HCT116 (cell line): ENCODE measurements at regions not wholly inside any gene's neighbourhood (a gene's known extent, or its start where the extent isn't known, plus 50 kb on each side); places are given as distances from the start of the nearest gene placed in this dataset.

Source experiments
- ATAC-seq: fragments of 200-7000 bp; cut with Tn5 transposase; 2 replicates; pipeline ENCODE4 v1.9.1; 2020; ENCODE audit warnings: mild to moderate bottlenecking, moderate library complexity
- BruUV-seq: library from RNA; stranded (reverse); fragments of 400-500 nt; replicated peaks from 2 replicates; lab custom pipeline; 2021; lab: Mats Ljungman, UMichigan
- CTCF ChIA-PET: fragments of 300-600 bp; sonication (Branson Sonifier 250); formaldehyde crosslinking; loops from one replicate; lab custom pipeline; 2021; ENCODE audit warnings: antibody characterized with exemption; lab: Charles Lee
- POLR2A ChIA-PET: fragments of 300-600, 350-600 bp; sonication (Branson Sonifier 250); formaldehyde crosslinking; loops from one replicate; lab custom pipeline; 2021; ENCODE audit warnings: antibody characterized with exemption; lab: Charles Lee
- RAD21 ChIA-PET, 2 experiments: fragments of 300-600 bp; sonication (Branson Sonifier 250); formaldehyde crosslinking; loops; one replicate each; lab custom pipeline; 2023; ENCODE audit warnings: low total read pairs in 2 of 2; ENCODE audit not compliant: uncharacterized antibody in 2 of 2, unreplicated experiment in 2 of 2, low non-redundant PET in 1 of 2; lab: Charles Lee
- DNase-seq: peaks from one replicate; pipeline ENCODE4 v3.0.0-alpha.2; 2010; ENCODE audit warnings: low read depth, low spot score
- H2AFZ ChIP-seq: fragments of 200-600 bp; shearing (Covaris generic), sonication (generic); 2 replicates; pipeline ENCODE4 v1.6.1; 2017; ENCODE audit warnings: low read depth, mixed run types, mixed read lengths, antibody characterized with exemption, low read length; ENCODE audit not compliant: poor library complexity, severe bottlenecking
- H3K27ac ChIP-seq: 2 replicates; pipeline ENCODE4 v1.5.1; 2012; ENCODE audit warnings: low read depth, low read length
- H3K27me3 ChIP-seq: fragments of 200-600 bp; sonication (generic); 2 replicates; pipeline ENCODE4 v1.6.1; 2016; ENCODE audit warnings: mixed run types, low read length, mixed read lengths; ENCODE audit not compliant: insufficient read depth
- H3K36me3 ChIP-seq, 2 experiments: fragments of 200-500 bp in 1 of 2; fragments of 200-600 bp in 1 of 2; sonication (Bioruptor generic) in 1 of 2; sonication (generic) in 1 of 2; 2 replicates each; pipeline versions ENCODE4 v1.5.1 to v1.6.1; 2014 to 2016; ENCODE audit warnings: low read length in 2 of 2, inconsistent platforms in 1 of 2, mixed read lengths in 1 of 2, mixed run types in 1 of 2; ENCODE audit not compliant: insufficient read depth in 2 of 2, control insufficient read depth in 1 of 2
- H3K4me1 ChIP-seq, 2 experiments: fragments of 200-600 bp in 1 of 2; sonication (generic) in 1 of 2; 2 replicates each; pipeline versions ENCODE4 v1.5.1 to v1.6.1; 2012 to 2017; ENCODE audit warnings: low read length in 2 of 2, inconsistent platforms in 1 of 2, mild to moderate bottlenecking in 1 of 2, mixed read lengths in 1 of 2, mixed run types in 1 of 2, moderate library complexity in 1 of 2; ENCODE audit not compliant: insufficient read depth in 2 of 2, control insufficient read depth in 1 of 2
- H3K4me2 ChIP-seq: fragments of 200-600 bp; sonication (generic); 2 replicates; pipeline ENCODE4 v1.6.1; 2017; ENCODE audit warnings: mixed run types, low read length, mixed read lengths
- H3K4me3 ChIP-seq, 2 experiments: fragments of 200-600 bp in 1 of 2; sonication (generic) in 1 of 2; replicated peaks in 1 of 2; 2 replicates each; pipeline ENCODE4 v1.5.1; 2011 to 2016; ENCODE audit warnings: low read length in 2 of 2, control low read depth in 1 of 2, low read depth in 1 of 2, mild to moderate bottlenecking in 1 of 2, mixed read lengths in 1 of 2, mixed run types in 1 of 2
- H3K79me2 ChIP-seq: fragments of 200-600 bp; sonication (generic); 2 replicates; pipeline ENCODE4 v1.6.1; 2017; ENCODE audit warnings: mild to moderate bottlenecking, mixed run types, low read length, moderate library complexity, mixed read lengths; ENCODE audit not compliant: insufficient read depth
- H3K9ac ChIP-seq: fragments of 200-600 bp; sonication (generic); 2 replicates; pipeline ENCODE4 v1.6.1; 2016; ENCODE audit warnings: low read length, mixed read lengths
- H3K9me2 ChIP-seq: fragments of 200-600 bp; sonication (generic), shearing (Covaris generic); 2 replicates; pipeline ENCODE4 v1.6.1; 2017; ENCODE audit warnings: mixed run types, mild to moderate bottlenecking, moderate library complexity; ENCODE audit not compliant: insufficient read depth
- H3K9me3 ChIP-seq, 2 experiments: fragments of 200-500 bp in 1 of 2; fragments of 200-600 bp in 1 of 2; sonication (Bioruptor generic) in 1 of 2; sonication (generic) in 1 of 2; 2 replicates each; pipeline ENCODE4 v1.6.1; 2014 to 2017; ENCODE audit warnings: low read length in 2 of 2, mixed read lengths in 2 of 2, inconsistent platforms in 1 of 2, low read depth in 1 of 2, mild to moderate bottlenecking in 1 of 2, mixed run types in 1 of 2, moderate library complexity in 1 of 2; ENCODE audit not compliant: control insufficient read depth in 1 of 2, insufficient read depth in 1 of 2
- H4K20me1 ChIP-seq: fragments of 200-600 bp; sonication (generic), shearing (Covaris generic); 2 replicates; pipeline ENCODE4 v1.6.1; 2017; ENCODE audit warnings: mixed run types, mild to moderate bottlenecking, moderate library complexity; ENCODE audit not compliant: insufficient read depth
- ATF3 ChIP-seq: IDR thresholded peaks from 2 replicates; pipeline ENCODE4 v1.6.1; 2012
- CBX3 ChIP-seq: IDR thresholded peaks from 2 replicates; pipeline ENCODE4 v1.6.1; 2012; ENCODE audit warnings: low read depth
- CEBPB ChIP-seq: IDR thresholded peaks from 2 replicates; pipeline ENCODE4 v1.6.1; 2012; ENCODE audit warnings: low read depth
- CTCF ChIP-seq, 3 experiments: fragments of 200-600 bp in 1 of 3; sonication (generic) in 1 of 3; IDR thresholded peaks in 2 of 3; conservative IDR thresholded peaks in 1 of 3; 2 replicates each; pipeline ENCODE4 v1.5.1; 2012 to 2017; ENCODE audit warnings: low read depth in 2 of 3, low read length in 2 of 3, antibody characterized with exemption in 1 of 3, borderline replicate concordance in 1 of 3, control low read depth in 1 of 3, mild to moderate bottlenecking in 1 of 3, mixed read lengths in 1 of 3, mixed run types in 1 of 3, moderate library complexity in 1 of 3; ENCODE audit not compliant: insufficient read depth in 1 of 3
- EGR1 ChIP-seq: IDR thresholded peaks from 2 replicates; pipeline ENCODE4 v1.6.1; 2012; ENCODE audit warnings: low read depth
- EZH2 ChIP-seq: fragments of 200-600 bp; sonication (generic); IDR thresholded peaks from 2 replicates; pipeline ENCODE4 v1.6.1; 2017; ENCODE audit warnings: antibody characterized with exemption, mixed run types
- JUND ChIP-seq: IDR thresholded peaks from 2 replicates; pipeline ENCODE4 v1.6.1; 2012
- RAD21 ChIP-seq: IDR thresholded peaks from 2 replicates; pipeline ENCODE4 v1.6.1; 2012; ENCODE audit warnings: low read depth, mild to moderate bottlenecking
- SP1 ChIP-seq: IDR thresholded peaks from 2 replicates; pipeline ENCODE4 v1.6.1; 2012; ENCODE audit warnings: low read depth
- SRF ChIP-seq: IDR thresholded peaks from 2 replicates; pipeline ENCODE4 v1.6.1; 2012; ENCODE audit warnings: low read depth
- TCF7L2 ChIP-seq: IDR thresholded peaks from 2 replicates; pipeline ENCODE4 v1.7.0; 2011; ENCODE audit warnings: borderline replicate concordance, inconsistent platforms; ENCODE audit not compliant: insufficient read depth, insufficient read length; ENCODE audit errors: extremely low read depth
- YY1 ChIP-seq: IDR thresholded peaks from 2 replicates; pipeline ENCODE4 v1.6.1; 2011; ENCODE audit warnings: low read length, low read depth, moderate library complexity, mild to moderate bottlenecking; ENCODE audit not compliant: insufficient replicate concordance; ENCODE audit errors: extremely low read depth
- ZFX ChIP-seq: fragments of 450-650 bp; IDR thresholded peaks from 2 replicates; pipeline ENCODE4 v1.6.1; 2017
- ZNF274 ChIP-seq: fragments of 200-500 bp; sonication (Bioruptor generic); IDR thresholded peaks from 2 replicates; pipeline ENCODE4 v1.6.1; 2014; ENCODE audit warnings: mild to moderate bottlenecking, low read depth, low read length, inconsistent platforms
- intact Hi-C: fragments of 100-400 bp; cut with micrococcal nuclease; formaldehyde crosslinking; loops from 2 replicates; pipeline ENCODE4 v1.10.0; 2022

- no peaks in the 10 kb centered on the region for H3K9me2 ChIP-seq
- H3K27me3 ChIP-seq = no peaks in the 10 kb centered on the region
- no peak overlapping the region for H3K9ac ChIP-seq
- TF ChIP-seq ZFX (no peak), EZH2 (no peak), SRF (no peak), RAD21 (no peak), CTCF (IDR thresholded peaks at IDR 0.05 in 2 of 3, conservative IDR thresholded peaks at IDR 0.05 in 1 of 3; ENCODE audit: borderline replicate concordance in 1 of 3, insufficient read depth in 1 of 3, low read depth in 2 of 3, low read length in 2 of 3) (no peak), ZNF274 (no peak), ATF3 (no peak), CBX3 (no peak), JUND (no peak), EGR1 (no peak), SP1 (no peak), YY1 (no peak), CEBPB (no peak), TCF7L2 (no peak)
- TF ChIP-seq, all 23 proteins: peak for 0
- Histone ChIP-seq H3K4me1 (no peaks in the 10 kb centered on the region), H3K4me2 (no peak overlapping the region), H3K27ac (no peak overlapping the region), H4K20me1 (no peaks in the 10 kb centered on the region), H3K4me3 (no peak overlapping the region), H3K79me2 (no peaks in the 10 kb centered on the region), H3K9me3 (no peaks in the 10 kb centered on the region), H2AFZ (no peak overlapping the region), H3K36me3 (no peaks in the 10 kb centered on the region)
- RAD21 ChIA-PET = no interaction called here
- BruUV-seq = no TSS peak
- DNase-seq = no peak
- intact Hi-C loops = no loop called here
- POLR2A ChIA-PET = interaction anchor here (0.8 kb wide), 1 partner anchor 22 kb away, joined by 3 read pairs; no protein-coding TSS in a partner anchor
- ATAC-seq = no peak
- CTCF ChIA-PET = no interaction called here
Observed at GRCh38 chr15:31156226-31156625, 54.7 kb upstream of the TRPM1 start.
